GM23248 (cell line): ENCODE measurements at regions not wholly inside any gene's neighbourhood (a gene's known extent, or its start where the extent isn't known, plus 50 kb on each side); places are given as distances from the start of the nearest gene placed in this dataset.
"Not testable (repeated sequence)": the region's sequence is repeated elsewhere in the genome, so short reads cannot be mapped to it uniquely, and the experiment has no call there.

ENCODE experiments used
- EZH2 ChIP-seq: fragments of 200-600 bp; sonication (generic); IDR thresholded peaks from 2 replicates; pipeline ENCODE4 v1.6.1; 2018; ENCODE audit warnings: antibody characterized with exemption, mild to moderate bottlenecking; ENCODE audit not compliant: insufficient read depth, poor library complexity, severe bottlenecking
- EZH2phosphoT487 ChIP-seq: fragments of 200-600 bp; sonication (generic); IDR thresholded peaks from 2 replicates; pipeline ENCODE4 v1.6.1; 2018; ENCODE audit warnings: antibody characterized with exemption, moderate library complexity, mild to moderate bottlenecking, low read depth; ENCODE audit not compliant: insufficient read depth

- TF ChIP-seq EZH2, EZH2phosphoT487: not testable (repeated sequence)
These were observed 1022.6 kb downstream of the RAB28 start for GRCh38 chr4:12461576-12461975.
